PC-3 (cell line): ENCODE measurements at regions not wholly inside any gene's neighbourhood (a gene's known extent, or its start where the extent isn't known, plus 50 kb on each side); places are given as distances from the start of the nearest gene placed in this dataset.

ENCODE experiments used
- ATAC-seq: fragments of 200-7000 bp; cut with Tn5 transposase; 2 replicates; pipeline ENCODE4 v1.9.1; 2020; ENCODE audit warnings: mild to moderate bottlenecking, moderate library complexity
- BruUV-seq: library from RNA; stranded (reverse); fragments of 400-500 nt; replicated peaks from 2 replicates; lab custom pipeline; 2021; lab: Mats Ljungman, UMichigan
- CTCF ChIA-PET: fragments of 300-600 bp; sonication (Branson Sonifier 250); formaldehyde crosslinking; loops from one replicate; lab custom pipeline; 2022; ENCODE audit warnings: antibody characterized with exemption; lab: Charles Lee
- POLR2A ChIA-PET: fragments of 300-600 bp; sonication (Branson Sonifier 250); formaldehyde crosslinking; loops from one replicate; lab custom pipeline; 2022; ENCODE audit warnings: antibody characterized with exemption; ENCODE audit not compliant: unreplicated experiment; lab: Charles Lee
- DNase-seq: peaks from one replicate; pipeline ENCODE4 v3.0.0-alpha.2; 2015
- H2AFZ ChIP-seq: fragments of 300-600 bp; sonication (generic); 2 replicates; pipeline ENCODE4 v1.6.0; 2016; ENCODE audit warnings: antibody characterized with exemption, low read length
- H3F3A ChIP-seq: fragments of 300-600 bp; sonication (generic); one replicate; pipeline ENCODE4 v1.6.0; 2017; ENCODE audit warnings: antibody characterized with exemption, low read length, control low read depth, mild to moderate bottlenecking; ENCODE audit not compliant: unreplicated experiment
- H3K27ac ChIP-seq: fragments of 300-600 bp; sonication (generic); 2 replicates; pipeline ENCODE4 v1.5.1; 2016; ENCODE audit warnings: mild to moderate bottlenecking, low read length
- H3K27me3 ChIP-seq: fragments of 300-600 bp; sonication (generic); 2 replicates; pipeline ENCODE4 v1.6.1; 2016; ENCODE audit warnings: low read length, mixed read lengths
- H3K36me3 ChIP-seq: fragments of 300-600 bp; sonication (generic); 2 replicates; pipeline ENCODE4 v1.6.1; 2016; ENCODE audit warnings: low read depth, mixed run types, low read length, mixed read lengths
- H3K4me1 ChIP-seq: fragments of 300-600 bp; sonication (generic); 2 replicates; pipeline ENCODE4 v1.5.1; 2016; ENCODE audit warnings: low read length; ENCODE audit not compliant: insufficient read depth
- H3K4me2 ChIP-seq: fragments of 300-600 bp; sonication (generic); 2 replicates; pipeline ENCODE4 v1.6.0; 2016; ENCODE audit warnings: low read length
- H3K4me3 ChIP-seq: fragments of 300-600 bp; sonication (generic); 2 replicates; pipeline ENCODE4 v1.5.1; 2016; ENCODE audit warnings: mild to moderate bottlenecking, low read length, mixed read lengths
- H3K79me2 ChIP-seq: fragments of 300-600 bp; sonication (generic); 2 replicates; pipeline ENCODE4 v1.6.1; 2017; ENCODE audit warnings: low read length, mixed read lengths
- H3K9ac ChIP-seq: fragments of 300-600 bp; sonication (generic); 2 replicates; pipeline ENCODE4 v1.6.0; 2016; ENCODE audit warnings: mild to moderate bottlenecking, low read length
- H3K9me2 ChIP-seq: fragments of 300-600 bp; sonication (generic); replicated peaks from 2 replicates; pipeline ENCODE4 v1.6.1; 2016; ENCODE audit warnings: mixed run types, low read length, mixed read lengths
- H3K9me3 ChIP-seq: fragments of 300-600 bp; sonication (generic); 2 replicates; pipeline ENCODE4 v1.6.1; 2016; ENCODE audit warnings: low read length, mixed read lengths
- H4K20me1 ChIP-seq: fragments of 300-600 bp; sonication (generic); 2 replicates; pipeline ENCODE4 v1.6.1; 2016; ENCODE audit warnings: low read length, mixed read lengths
- CTCF ChIP-seq: fragments of 300-600 bp; sonication (generic); conservative IDR thresholded peaks from 2 replicates; pipeline ENCODE4 v1.5.1; 2017; ENCODE audit warnings: antibody characterized with exemption, low read depth, mild to moderate bottlenecking, low read length
- EZH2 ChIP-seq: fragments of 300-600 bp; sonication (generic); IDR thresholded peaks from one replicate; pipeline ENCODE4 v1.6.1; 2017; ENCODE audit warnings: antibody characterized with exemption, mild to moderate bottlenecking, low read length; ENCODE audit not compliant: unreplicated experiment
- EZH2phosphoT487 ChIP-seq: fragments of 300-600 bp; sonication (generic); IDR thresholded peaks from 2 replicates; pipeline ENCODE4 v1.6.1; 2018; ENCODE audit warnings: mild to moderate bottlenecking, antibody characterized with exemption, low read length, borderline replicate concordance
- intact Hi-C: fragments of 100-400 bp; cut with micrococcal nuclease; formaldehyde crosslinking; loops from 2 replicates; pipeline ENCODE4 v1.9.0; 2023

GRCh38 chr6:50520326-50521266 lies 192.7 kb upstream of the TFAP2D start:
- Histone ChIP-seq H3F3A (no peaks in the 10 kb centered on the region), H3K9me2 (no peaks in the 10 kb centered on the region), H3K27ac (no peak overlapping the region), H3K9me3 (no peaks in the 10 kb centered on the region), H3K79me2 (no peaks in the 10 kb centered on the region), H3K4me3 (no peak overlapping the region), H4K20me1 (no peaks in the 10 kb centered on the region), H3K36me3 (no peaks in the 10 kb centered on the region), H3K4me1 (no peaks in the 10 kb centered on the region), H3K4me2 (no peak overlapping the region), H2AFZ (no peak overlapping the region), H3K27me3 (peaks cover 28% of the 10 kb centered on the region), H3K9ac (no peak overlapping the region)
- ChIA-PET CTCF (no interaction called here), POLR2A (no interaction called here)
- TF ChIP-seq EZH2phosphoT487 (no peak), CTCF (no peak), EZH2 (no peak)
- no peak for DNase-seq
- intact Hi-C loops = no loop called here
- no TSS peak for BruUV-seq
- no peak for ATAC-seq

- CTCF ChIA-PET = no interaction called here
- no peaks in the 10 kb centered on the region for H3K36me3 ChIP-seq
- peaks cover 29% of the 10 kb centered on the region for H3K27me3 ChIP-seq
- no TSS peak for BruUV-seq
- H3K4me3 ChIP-seq = no peak overlapping the region
- H2AFZ ChIP-seq = no peak overlapping the region
- no peak overlapping the region for H3K27ac ChIP-seq
- H3K79me2 ChIP-seq = no peaks in the 10 kb centered on the region
- H3K9ac ChIP-seq = no peak overlapping the region
- TF ChIP-seq CTCF (no peak), EZH2 (no peak), EZH2phosphoT487 (no peak)
- no peaks in the 10 kb centered on the region for H3K9me3 ChIP-seq
- H3F3A ChIP-seq = no peaks in the 10 kb centered on the region
- ATAC-seq = no peak
- no peaks in the 10 kb centered on the region for H4K20me1 ChIP-seq
- intact Hi-C loops = no loop called here
- H3K4me2 ChIP-seq = no peak overlapping the region
- H3K4me1 ChIP-seq = no peaks in the 10 kb centered on the region
- POLR2A ChIA-PET = no interaction called here
- H3K9me2 ChIP-seq = no peaks in the 10 kb centered on the region
- DNase-seq = no peak
These were observed 189.0 kb upstream of the TFAP2D start for GRCh38 chr6:50524341-50524740.

- no peak overlapping the region for H3K9ac ChIP-seq
- no peak overlapping the region for H3K27ac ChIP-seq
- H3K36me3 ChIP-seq = no peaks in the 10 kb centered on the region
- intact Hi-C loops = no loop called here
- CTCF ChIA-PET = no interaction called here
- TF ChIP-seq EZH2phosphoT487 (no peak), EZH2 (no peak), CTCF (no peak)
- H2AFZ ChIP-seq = no peak overlapping the region
- H3K27me3 ChIP-seq = peaks cover 45% of the 10 kb centered on the region
- no peaks in the 10 kb centered on the region for H3F3A ChIP-seq
- no TSS peak for BruUV-seq
- ATAC-seq (no peak), DNase-seq (no peak)
- H3K4me3 ChIP-seq = no peak overlapping the region
- POLR2A ChIA-PET = no interaction called here
- H3K4me2 ChIP-seq = no peak overlapping the region
- no peaks in the 10 kb centered on the region for H3K4me1 ChIP-seq
- H3K9me3 ChIP-seq = no peaks in the 10 kb centered on the region
- no peaks in the 10 kb centered on the region for H4K20me1 ChIP-seq
- H3K79me2 ChIP-seq = no peaks in the 10 kb centered on the region
- no peaks in the 10 kb centered on the region for H3K9me2 ChIP-seq
These were observed 185.3 kb upstream of the TFAP2D start for GRCh38 chr6:50527985-50528384.
